SK-N-SH (cell line): ENCODE measurements at regions not wholly inside any gene's neighbourhood (a gene's known extent, or its start where the extent isn't known, plus 50 kb on each side); places are given as distances from the start of the nearest gene placed in this dataset.

Source experiments
- CTCF ChIA-PET: fragments of 300-600, 350-600 bp; formaldehyde crosslinking; extraction: SDS; loops from one replicate; lab custom pipeline; 2021; lab: Yijun Ruan, JAX
- POLR2A ChIA-PET: fragments of 350-600 bp; sonication (Branson Sonifier 250); formaldehyde crosslinking; extraction: SDS; loops from one replicate; lab custom pipeline; 2020; ENCODE audit warnings: antibody characterized with exemption, inconsistent platforms; lab: Yijun Ruan, JAX
- DNase-seq: peaks from one replicate; pipeline ENCODE4 v3.0.0; 2012
- H2AFZ ChIP-seq: fragments of 200-600 bp; sonication (generic); 2 replicates; pipeline ENCODE4 v1.8.1; 2016; ENCODE audit warnings: antibody characterized with exemption, mild to moderate bottlenecking, low read depth
- H3F3A ChIP-seq: fragments of 200-600 bp; sonication (generic); replicated peaks from 2 replicates; pipeline ENCODE3; 2016; ENCODE audit warnings: antibody characterized with exemption, mild to moderate bottlenecking; ENCODE audit not compliant: insufficient read depth
- H3K27ac ChIP-seq, 2 experiments: fragments of 200-500 bp in 1 of 2; fragments of 200-600 bp in 1 of 2; sonication (Bioruptor generic) in 1 of 2; sonication (generic), shearing (Covaris generic) in 1 of 2; 2 replicates each; pipeline versions ENCODE4 v1.5.1 to v1.6.1; 2014 to 2016; ENCODE audit warnings: low read depth in 2 of 2, inconsistent platforms in 1 of 2, low read length in 1 of 2, mild to moderate bottlenecking in 1 of 2, mixed read lengths in 1 of 2
- H3K27me3 ChIP-seq: fragments of 200-600 bp; sonication (generic), shearing (Covaris generic); 2 replicates; pipeline ENCODE4 v1.6.1; 2016; ENCODE audit warnings: mixed run types; ENCODE audit not compliant: insufficient read depth
- H3K36me3 ChIP-seq, 2 experiments: fragments of 200-500 bp in 1 of 2; fragments of 200-600 bp in 1 of 2; sonication (Bioruptor generic) in 1 of 2; sonication (generic) in 1 of 2; replicated peaks in 1 of 2; 2 replicates each; pipeline versions ENCODE3 to v1.5.1; 2014 to 2016; ENCODE audit warnings: low read length in 1 of 2, mild to moderate bottlenecking in 1 of 2; ENCODE audit not compliant: insufficient read depth in 2 of 2, control insufficient read depth in 1 of 2
- H3K4me1 ChIP-seq, 2 experiments: fragments of 200-500 bp in 1 of 2; fragments of 200-600 bp in 1 of 2; sonication (Bioruptor generic) in 1 of 2; sonication (generic), shearing (Covaris generic) in 1 of 2; 2 replicates each; pipeline versions ENCODE4 v1.5.1 to v1.6.1; 2014 to 2016; ENCODE audit warnings: low read depth in 1 of 2, low read length in 1 of 2, mixed run types in 1 of 2; ENCODE audit not compliant: insufficient read depth in 2 of 2, control insufficient read depth in 1 of 2
- H3K4me2 ChIP-seq: fragments of 200-600 bp; sonication (generic), shearing (Covaris generic); 2 replicates; pipeline ENCODE4 v1.6.1; 2017; ENCODE audit warnings: mixed run types
- H3K4me3 ChIP-seq, 2 experiments: fragments of 200-500 bp in 1 of 2; fragments of 200-600 bp in 1 of 2; sonication (Bioruptor generic) in 1 of 2; sonication (generic), shearing (Covaris generic) in 1 of 2; 2 replicates each; pipeline versions ENCODE4 v1.5.1 to v1.8.1; 2014 to 2016; ENCODE audit warnings: low read depth in 2 of 2, inconsistent platforms in 1 of 2, low read length in 1 of 2, mild to moderate bottlenecking in 1 of 2, mixed read lengths in 1 of 2, moderate library complexity in 1 of 2
- H3K79me2 ChIP-seq: fragments of 200-600 bp; sonication (generic); 2 replicates; pipeline ENCODE4 v1.8.1; 2017; ENCODE audit warnings: mild to moderate bottlenecking; ENCODE audit not compliant: insufficient read depth
- H3K9ac ChIP-seq: fragments of 200-600 bp; sonication (generic); 2 replicates; pipeline ENCODE4 v1.6.1; 2017; ENCODE audit warnings: mixed run types
- H3K9me2 ChIP-seq: fragments of 200-600 bp; sonication (generic); 2 replicates; pipeline ENCODE4 v1.6.1; 2017; ENCODE audit warnings: mixed run types
- H3K9me3 ChIP-seq: fragments of 200-600 bp; sonication (generic); 2 replicates; pipeline ENCODE4 v1.6.1; 2017; ENCODE audit warnings: mixed run types, mild to moderate bottlenecking, moderate library complexity
- H4K20me1 ChIP-seq: fragments of 200-600 bp; sonication (generic); 2 replicates; pipeline ENCODE4 v1.6.1; 2017; ENCODE audit warnings: mild to moderate bottlenecking, mixed run types; ENCODE audit not compliant: insufficient read depth
- EP300 ChIP-seq, 2 experiments: IDR thresholded peaks; 2 replicates each; pipeline versions ENCODE4 v1.4.0 to v1.6.1; 2012; ENCODE audit warnings: borderline replicate concordance in 1 of 2, low read depth in 1 of 2, low read length in 1 of 2
- EZH2phosphoT487 ChIP-seq: fragments of 200-600 bp; sonication (generic); IDR thresholded peaks from 2 replicates; pipeline ENCODE4 v1.6.1; 2017; ENCODE audit warnings: low read depth, mixed run types, mild to moderate bottlenecking, antibody characterized with exemption, moderate library complexity, borderline replicate concordance
- FOXJ3 ChIP-seq: sonication (generic); formaldehyde crosslinking; IDR thresholded peaks from 2 replicates; pipeline ENCODE4 v1.5.1; 2020; ENCODE audit warnings: mild to moderate bottlenecking, missing genetic modification reagents
- FOXM1 ChIP-seq: IDR thresholded peaks from 2 replicates; pipeline ENCODE4 v1.4.0; 2012; ENCODE audit warnings: low read depth, mild to moderate bottlenecking
- JUND ChIP-seq: IDR thresholded peaks from 2 replicates; pipeline ENCODE4 v1.4.0; 2012
- PBX3 ChIP-seq: IDR thresholded peaks from 2 replicates; pipeline ENCODE4; 2012
- RCOR1 ChIP-seq: fragments of 150-350 bp; IDR thresholded peaks from 2 replicates; pipeline ENCODE4 v1.6.1; 2017; ENCODE audit warnings: antibody characterized with exemption, low read length
- REST ChIP-seq: IDR thresholded peaks from 2 replicates; pipeline ENCODE4 v1.6.1; 2012; ENCODE audit warnings: mild to moderate bottlenecking, low read depth, low read length, moderate library complexity
- RFX5 ChIP-seq: IDR thresholded peaks from 2 replicates; pipeline ENCODE4 v1.6.1; 2012; ENCODE audit warnings: mild to moderate bottlenecking, improper control_type of control experiment, low read length
- TCF12 ChIP-seq: IDR thresholded peaks from 2 replicates; pipeline ENCODE4 v1.4.0; 2012
- TEAD4 ChIP-seq: IDR thresholded peaks from 2 replicates; pipeline ENCODE4 v1.4.0; 2012; ENCODE audit warnings: mild to moderate bottlenecking, borderline replicate concordance; ENCODE audit not compliant: insufficient read depth
- WGBS: methylation state at CpG from one replicate; pipeline ENCODE4 v1.1.6; 2017; ENCODE audit warnings: low lambda C conversion rate; 5-methylcytosine and 5-hydroxymethylcytosine counted together

GRCh38 chr4:23390246-23390645 lies 499.6 kb downstream of the PPARGC1A start:
- no peak for DNase-seq
- CTCF ChIA-PET: no interaction called here
- POLR2A ChIA-PET: no interaction called here
- no peak overlapping the region for H3K4me2 ChIP-seq
- H3K36me3 ChIP-seq: no peaks in the 10 kb centered on the region
- no peaks in the 10 kb centered on the region for H4K20me1 ChIP-seq
- 0 out of 2 replicates have a peak, but pooled peaks cover 4% of the 10 kb centered on the region for H3K9me3 ChIP-seq
- H3K27me3 ChIP-seq: no peaks in the 10 kb centered on the region
- no peak overlapping the region for H3K9ac ChIP-seq
- no peaks in the 10 kb centered on the region for H3F3A ChIP-seq
- no peak overlapping the region for H3K27ac ChIP-seq
- no peaks in the 10 kb centered on the region for H3K9me2 ChIP-seq
- TF ChIP-seq RCOR1 (no peak), TCF12 (no peak), PBX3 (no peak), RFX5 (no peak), JUND (no peak)
- no peaks in the 10 kb centered on the region for H3K79me2 ChIP-seq
- H3K4me3 ChIP-seq: no peak overlapping the region
- H2AFZ ChIP-seq: no peak overlapping the region
- H3K4me1 ChIP-seq: no peaks in the 10 kb centered on the region
- 3% methylated on average over 3 of the region's 3 CpGs for WGBS

- WGBS: 11% methylated on average over 2 of the region's 2 CpGs
- TF ChIP-seq EP300 (IDR thresholded peaks at IDR 0.05; ENCODE audit: borderline replicate concordance in 1 of 2, low read depth in 1 of 2, low read length in 1 of 2) (no peak), FOXM1 (no peak), RCOR1 (no peak), FOXJ3 (no peak), EZH2phosphoT487 (no peak), REST (no peak), TEAD4 (no peak)
- H3K9ac ChIP-seq: no peak overlapping the region
- no peaks in the 10 kb centered on the region for H3K79me2 ChIP-seq
- no peaks in the 10 kb centered on the region for H4K20me1 ChIP-seq
- 0 out of 2 replicates have a peak, but pooled peaks cover 4% of the 10 kb centered on the region for H3K9me3 ChIP-seq
- POLR2A ChIA-PET: no interaction called here
- no peaks in the 10 kb centered on the region for H3K27me3 ChIP-seq
- no peak overlapping the region for H3K27ac ChIP-seq
- H3K4me2 ChIP-seq: no peak overlapping the region
- H3F3A ChIP-seq: no peaks in the 10 kb centered on the region
- CTCF ChIA-PET: no interaction called here
- no peak for DNase-seq
- H2AFZ ChIP-seq: no peak overlapping the region
- H3K4me3 ChIP-seq: no peak overlapping the region
- no peaks in the 10 kb centered on the region for H3K36me3 ChIP-seq
- H3K4me1 ChIP-seq: no peaks in the 10 kb centered on the region
- no peaks in the 10 kb centered on the region for H3K9me2 ChIP-seq
These were observed 501.0 kb downstream of the PPARGC1A start for GRCh38 chr4:23388699-23389395.
